HEK293 (cell line): ENCODE measurements at regions not wholly inside any gene's neighbourhood (a gene's known extent, or its start where the extent isn't known, plus 50 kb on each side); places are given as distances from the start of the nearest gene placed in this dataset.

Source experiments
- CTCF ChIA-PET: fragments of 350-600 bp; formaldehyde crosslinking; extraction: SDS; loops from one replicate; lab custom pipeline; 2021; ENCODE audit warnings: antibody characterized with exemption; lab: Yijun Ruan, JAX
- POLR2A ChIA-PET: fragments of 300-600 bp; formaldehyde crosslinking; extraction: SDS; loops from one replicate; lab custom pipeline; 2020; ENCODE audit warnings: antibody characterized with exemption, inconsistent platforms; lab: Yijun Ruan, JAX
- H3K27ac ChIP-seq: fragments of 200-500 bp; sonication (Bioruptor generic); 2 replicates; pipeline ENCODE4 v1.5.1; 2014; ENCODE audit warnings: low read depth, low read length, control low read depth, inconsistent platforms; ENCODE audit errors: extremely low read depth
- H3K36me3 ChIP-seq, 2 experiments: fragments of 200-500 bp in 1 of 2; sonication (Bioruptor generic) in 1 of 2; 1 replicate in 1 of 2; 2 replicates in 1 of 2; pipeline ENCODE4 v1.5.1; 2014 to 2017; ENCODE audit warnings: inconsistent platforms in 2 of 2, low read length in 2 of 2; ENCODE audit not compliant: control insufficient read depth in 2 of 2, insufficient read depth in 1 of 2
- H3K4me1 ChIP-seq: fragments of 200-500 bp; sonication (Bioruptor generic); 2 replicates; pipeline ENCODE4 v1.5.1; 2014; ENCODE audit warnings: mild to moderate bottlenecking, low read length, inconsistent platforms; ENCODE audit not compliant: control insufficient read depth, insufficient read depth
- H3K4me3 ChIP-seq: 2 replicates; pipeline ENCODE4 v1.5.1; 2011; ENCODE audit warnings: low read depth, mild to moderate bottlenecking, control low read depth, low read length, moderate library complexity
- H3K9me3 ChIP-seq: fragments of 200-500 bp; sonication (Bioruptor generic); 2 replicates; pipeline ENCODE4 v1.5.1; 2014; ENCODE audit warnings: low read depth, low read length, inconsistent platforms; ENCODE audit not compliant: control insufficient read depth, insufficient read depth
- BCL11A ChIP-seq: fragments of 450-650 bp; formaldehyde crosslinking; IDR thresholded peaks from 2 replicates; pipeline ENCODE4 v1.5.1; 2016; ENCODE audit warnings: low read depth, missing biosample characterization, missing genetic modification characterization
- FEZF1 ChIP-seq: fragments of 450-650 bp; formaldehyde crosslinking; IDR thresholded peaks from 2 replicates; pipeline ENCODE4 v1.5.1; 2016; ENCODE audit warnings: missing biosample characterization, missing genetic modification characterization
- GLI2 ChIP-seq: fragments of 450-650 bp; formaldehyde crosslinking; IDR thresholded peaks from 2 replicates; pipeline ENCODE4; 2017; ENCODE audit warnings: missing biosample characterization, missing genetic modification characterization, low read depth, borderline replicate concordance
- HIC1 ChIP-seq: fragments of 450-650 bp; formaldehyde crosslinking; IDR thresholded peaks from 2 replicates; pipeline ENCODE4 v1.5.1; 2016; ENCODE audit warnings: missing biosample characterization, missing genetic modification characterization
- PRDM10 ChIP-seq: fragments of 450-650 bp; formaldehyde crosslinking; IDR thresholded peaks from 2 replicates; pipeline ENCODE4 v1.5.1; 2016; ENCODE audit warnings: missing biosample characterization, missing genetic modification characterization
- SCRT1 ChIP-seq: fragments of 450-650 bp; formaldehyde crosslinking; IDR thresholded peaks from 2 replicates; pipeline ENCODE4 v1.5.1; 2016; ENCODE audit warnings: missing biosample characterization, missing genetic modification characterization, borderline replicate concordance
- SCRT2 ChIP-seq: fragments of 450-650 bp; formaldehyde crosslinking; IDR thresholded peaks from 2 replicates; pipeline ENCODE4 v1.5.1; 2016; ENCODE audit warnings: missing biosample characterization, missing genetic modification characterization
- ZFHX2 ChIP-seq: fragments of 450-650 bp; formaldehyde crosslinking; conservative IDR thresholded peaks from 2 replicates; pipeline ENCODE4 v1.5.1; 2016; ENCODE audit warnings: missing biosample characterization, missing genetic modification characterization
- ZNF114 ChIP-seq: fragments of 450-650 bp; formaldehyde crosslinking; IDR thresholded peaks from 2 replicates; pipeline ENCODE4 v1.5.0; 2017; ENCODE audit warnings: missing biosample characterization, missing genetic modification characterization
- ZNF132 ChIP-seq: fragments of 450-650 bp; formaldehyde crosslinking; IDR thresholded peaks from 2 replicates; pipeline ENCODE4 v1.5.1; 2017; ENCODE audit warnings: missing biosample characterization, missing genetic modification characterization, borderline replicate concordance
- ZNF133 ChIP-seq: fragments of 450-650 bp; formaldehyde crosslinking; IDR thresholded peaks from 2 replicates; pipeline ENCODE4 v1.5.1; 2016; ENCODE audit warnings: missing biosample characterization, missing genetic modification characterization
- ZNF146 ChIP-seq: fragments of 450-650 bp; formaldehyde crosslinking; IDR thresholded peaks from 2 replicates; pipeline ENCODE4 v1.5.1; 2016; ENCODE audit warnings: missing biosample characterization, missing genetic modification characterization
- ZNF155 ChIP-seq: fragments of 450-650 bp; formaldehyde crosslinking; IDR thresholded peaks from 2 replicates; pipeline ENCODE4 v1.5.1; 2016; ENCODE audit warnings: missing biosample characterization, missing genetic modification characterization
- ZNF19 ChIP-seq: fragments of 450-650 bp; formaldehyde crosslinking; IDR thresholded peaks from 2 replicates; pipeline ENCODE4; 2016; ENCODE audit warnings: missing biosample characterization, missing genetic modification characterization, low read depth
- ZNF202 ChIP-seq: fragments of 450-650 bp; formaldehyde crosslinking; IDR thresholded peaks from 2 replicates; pipeline ENCODE4 v1.5.1; 2016; ENCODE audit warnings: missing biosample characterization, missing genetic modification characterization, borderline replicate concordance
- ZNF214 ChIP-seq: fragments of 450-650 bp; formaldehyde crosslinking; IDR thresholded peaks from 2 replicates; pipeline ENCODE4 v1.5.1; 2017; ENCODE audit warnings: missing biosample characterization, mild to moderate bottlenecking, missing genetic modification characterization, borderline replicate concordance
- ZNF239 ChIP-seq: fragments of 450-650 bp; formaldehyde crosslinking; IDR thresholded peaks from 2 replicates; pipeline ENCODE4 v1.5.1; 2016; ENCODE audit warnings: missing biosample characterization, missing genetic modification characterization
- ZNF24 ChIP-seq: fragments of 450-650 bp; formaldehyde crosslinking; IDR thresholded peaks from 2 replicates; pipeline ENCODE4 v1.5.1; 2016; ENCODE audit warnings: missing biosample characterization, missing genetic modification characterization
- ZNF311 ChIP-seq: fragments of 450-650 bp; formaldehyde crosslinking; IDR thresholded peaks from 2 replicates; pipeline ENCODE4 v1.5.1; 2017; ENCODE audit warnings: missing biosample characterization, missing genetic modification characterization, borderline replicate concordance
- ZNF366 ChIP-seq: fragments of 450-650 bp; formaldehyde crosslinking; conservative IDR thresholded peaks from 2 replicates; pipeline ENCODE4 v1.5.1; 2016; ENCODE audit warnings: missing biosample characterization, missing genetic modification characterization
- ZNF571 ChIP-seq: fragments of 450-650 bp; formaldehyde crosslinking; IDR thresholded peaks from 2 replicates; pipeline ENCODE4 v1.5.0; 2017; ENCODE audit warnings: missing biosample characterization, missing genetic modification characterization
- ZNF580 ChIP-seq: fragments of 450-650 bp; formaldehyde crosslinking; IDR thresholded peaks from 2 replicates; pipeline ENCODE4 v1.5.1; 2016; ENCODE audit warnings: missing biosample characterization, missing genetic modification characterization
- ZNF645 ChIP-seq: fragments of 450-650 bp; formaldehyde crosslinking; IDR thresholded peaks from 2 replicates; pipeline ENCODE4; 2016; ENCODE audit warnings: missing biosample characterization, missing genetic modification characterization
- ZNF670 ChIP-seq: fragments of 450-650 bp; formaldehyde crosslinking; IDR thresholded peaks from 2 replicates; pipeline ENCODE4 v1.5.1; 2016; ENCODE audit warnings: missing biosample characterization, missing genetic modification characterization, low read depth
- ZNF701 ChIP-seq: fragments of 450-650 bp; formaldehyde crosslinking; IDR thresholded peaks from 2 replicates; pipeline ENCODE4 v1.5.1; 2016; ENCODE audit warnings: missing biosample characterization, missing genetic modification characterization
- ZNF792 ChIP-seq: fragments of 450-650 bp; formaldehyde crosslinking; IDR thresholded peaks from 2 replicates; pipeline ENCODE4 v1.5.1; 2016; ENCODE audit warnings: missing biosample characterization, missing genetic modification characterization
- ZNF830 ChIP-seq: fragments of 450-650 bp; IDR thresholded peaks from 2 replicates; pipeline ENCODE4 v1.5.0; 2018; ENCODE audit warnings: missing biosample characterization, missing genetic modification characterization, low read depth, mild to moderate bottlenecking, moderate library complexity
- TF ChIP-seq, protein P1 (sequence below): fragments of 450-650 bp; IDR thresholded peaks from 2 replicates; pipeline ENCODE4 v1.5.1; 2018; ENCODE audit warnings: missing biosample characterization, missing genetic modification characterization

GRCh38 chr3:150101016-150101415, 130.3 kb upstream of the PFN2 start:
- Histone ChIP-seq H3K9me3 (no peaks in the 10 kb centered on the region), H3K4me3 (no peak overlapping the region), H3K27ac (no peak overlapping the region), H3K4me1 (no peaks in the 10 kb centered on the region), H3K36me3 (no peaks in the 10 kb centered on the region)
- ChIA-PET CTCF (no interaction called here), POLR2A (no interaction called here)
- TF ChIP-seq ZNF24 (tag by site-specific recombination) (no peak), ZNF146 (tag by site-specific recombination) (no peak), ZNF670 (no peak), ZNF366 (tag by site-specific recombination) (no peak), ZNF133 (tag by site-specific recombination) (no peak), ZNF132 (tag by site-specific recombination) (no peak), ZNF202 (tag by site-specific recombination) (no peak), ZNF114 (tag by site-specific recombination) (no peak), GLI2 (tag by site-specific recombination) (no peak), ZNF580 (no peak), PRDM10 (tag by site-specific recombination) (no peak), ZNF571 (tag by site-specific recombination) (no peak), ZNF830 (tag by site-specific recombination) (no peak), ZFHX2 (tag by site-specific recombination) (no peak), ZNF214 (tag by site-specific recombination) (no peak), SCRT1 (tag by site-specific recombination) (no peak), ZNF239 (tag by site-specific recombination) (no peak), ZNF19 (no peak)
- TF ChIP-seq, protein P1, sequence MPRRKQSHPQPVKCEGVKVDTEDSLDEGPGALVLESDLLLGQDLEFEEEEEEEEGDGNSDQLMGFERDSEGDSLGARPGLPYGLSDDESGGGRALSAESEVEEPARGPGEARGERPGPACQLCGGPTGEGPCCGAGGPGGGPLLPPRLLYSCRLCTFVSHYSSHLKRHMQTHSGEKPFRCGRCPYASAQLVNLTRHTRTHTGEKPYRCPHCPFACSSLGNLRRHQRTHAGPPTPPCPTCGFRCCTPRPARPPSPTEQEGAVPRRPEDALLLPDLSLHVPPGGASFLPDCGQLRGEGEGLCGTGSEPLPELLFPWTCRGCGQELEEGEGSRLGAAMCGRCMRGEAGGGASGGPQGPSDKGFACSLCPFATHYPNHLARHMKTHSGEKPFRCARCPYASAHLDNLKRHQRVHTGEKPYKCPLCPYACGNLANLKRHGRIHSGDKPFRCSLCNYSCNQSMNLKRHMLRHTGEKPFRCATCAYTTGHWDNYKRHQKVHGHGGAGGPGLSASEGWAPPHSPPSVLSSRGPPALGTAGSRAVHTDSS (tag by site-specific recombination): no peak

DNA sequence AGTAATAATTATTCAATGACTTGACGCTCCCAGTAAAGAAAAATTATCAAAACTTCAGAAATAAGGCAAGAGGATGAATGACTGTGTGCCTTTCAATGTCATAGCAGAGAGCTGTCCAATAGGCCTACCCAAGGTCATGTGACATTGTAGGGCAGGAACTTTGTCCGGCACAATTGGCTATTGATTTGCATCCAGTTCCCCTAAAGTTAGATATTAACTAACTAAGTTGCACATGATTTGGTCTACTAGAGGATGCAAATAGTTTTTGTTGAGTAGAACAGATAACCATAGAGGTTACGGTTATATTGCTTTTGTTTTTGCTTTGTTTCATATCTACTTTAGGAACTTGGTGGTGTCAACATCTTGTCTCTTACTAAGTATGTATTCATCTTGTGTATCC, 127.9 kb upstream of the PFN2 start:
- Histone ChIP-seq H3K4me3 (no peak overlapping the region), H3K9me3 (no peaks in the 10 kb centered on the region), H3K27ac (no peak overlapping the region), H3K4me1 (no peaks in the 10 kb centered on the region), H3K36me3 (no peaks in the 10 kb centered on the region)
- POLR2A ChIA-PET: no interaction called here
- CTCF ChIA-PET: no interaction called here
- no peak for TF ChIP-seq BCL11A
- TF ChIP-seq FEZF1 (tag by site-specific recombination): no peak
- no peak for TF ChIP-seq HIC1 (tag by site-specific recombination)
- TF ChIP-seq ZNF311 (tag by site-specific recombination): no peak
- no peak for TF ChIP-seq ZNF146 (tag by site-specific recombination)
- TF ChIP-seq SCRT2 (tag by site-specific recombination): no peak
- no peak for TF ChIP-seq ZNF155 (tag by site-specific recombination)
- no peak for TF ChIP-seq ZNF792 (tag by site-specific recombination)
- TF ChIP-seq ZNF645 (tag by site-specific recombination): no peak
- TF ChIP-seq ZNF701: no peak
